Liver (tissue), 8 donors: ENCODE measurements at regions not wholly inside any gene's neighbourhood (a gene's known extent, or its start where the extent isn't known, plus 50 kb on each side); places are given as distances from the start of the nearest gene placed in this dataset.

Experiments
- DNase-seq: peaks from one replicate; pipeline ENCODE4 v3.0.0-alpha.2; 2017; ENCODE audit warnings: low spot score
- H3K27ac ChIP-seq, 2 donors: one replicate each; pipeline ENCODE4 v1.7.0; 2013; ENCODE audit warnings: inconsistent platforms in 2 of 2, low read length in 2 of 2, control low read depth in 1 of 2, low read depth in 1 of 2, mild to moderate bottlenecking in 1 of 2
- H3K27me3 ChIP-seq, 4 donors: one replicate each; pipeline versions ENCODE4 v1.6.1 to v1.7.0; 2013; ENCODE audit warnings: low read length in 3 of 4, inconsistent platforms in 1 of 4, mild to moderate bottlenecking in 1 of 4, moderate library complexity in 1 of 4; ENCODE audit not compliant: control insufficient read depth in 4 of 4, insufficient read depth in 4 of 4
- H3K36me3 ChIP-seq, 4 donors: one replicate each; pipeline versions ENCODE4 v1.6.1 to v1.7.0; 2013; ENCODE audit warnings: low read length in 3 of 4, mild to moderate bottlenecking in 3 of 4, low read depth in 1 of 4, moderate library complexity in 1 of 4; ENCODE audit not compliant: control insufficient read depth in 4 of 4, insufficient read depth in 3 of 4
- H3K4me1 ChIP-seq, 4 donors: one replicate each; pipeline versions ENCODE4 v1.6.1 to v1.7.0; 2013; ENCODE audit warnings: low read length in 3 of 4, mild to moderate bottlenecking in 3 of 4, moderate library complexity in 1 of 4; ENCODE audit not compliant: control insufficient read depth in 4 of 4, insufficient read depth in 4 of 4
- H3K4me3 ChIP-seq, 3 donors: one replicate each; pipeline versions ENCODE4 v1.6.1 to v1.7.0; 2013; ENCODE audit warnings: low read length in 3 of 3, control low read depth in 1 of 3, low read depth in 1 of 3, mild to moderate bottlenecking in 1 of 3
- H3K9ac ChIP-seq, 2 donors: one replicate each; pipeline ENCODE4 v1.7.0; 2013; ENCODE audit warnings: low read length in 2 of 2, mild to moderate bottlenecking in 2 of 2, moderate library complexity in 2 of 2, control low read depth in 1 of 2, low read depth in 1 of 2
- H3K9me3 ChIP-seq, 4 donors: one replicate each; pipeline versions ENCODE4 v1.6.1 to v1.7.0; 2013; ENCODE audit warnings: low read length in 3 of 4; ENCODE audit not compliant: control insufficient read depth in 4 of 4
- EGR1 ChIP-seq, 2 donors: IDR thresholded peaks; 2 replicates each; pipeline ENCODE4 v1.6.1; 2016 to 2018; ENCODE audit warnings: antibody characterized with exemption in 2 of 2, low read depth in 2 of 2
- FOXA2 ChIP-seq: IDR thresholded peaks from 2 replicates; pipeline ENCODE4 v1.6.1; 2016; ENCODE audit warnings: antibody characterized with exemption
- HNF4A ChIP-seq, 2 donors: conservative IDR thresholded peaks; 2 replicates each; pipeline ENCODE4 v1.6.1; 2016; ENCODE audit warnings: antibody characterized with exemption in 2 of 2, mild to moderate bottlenecking in 2 of 2
- HNF4G ChIP-seq: IDR thresholded peaks from 2 replicates; pipeline ENCODE4 v1.6.1; 2016; ENCODE audit warnings: antibody characterized with exemption
- JUND ChIP-seq, 2 donors: IDR thresholded peaks; 2 replicates each; pipeline ENCODE4 v1.6.1; 2016; ENCODE audit warnings: antibody characterized with exemption in 2 of 2
- NR2F2 ChIP-seq: IDR thresholded peaks from 2 replicates; pipeline ENCODE4 v1.6.1; 2016; ENCODE audit warnings: antibody characterized with exemption
- RAD21 ChIP-seq, 2 donors: IDR thresholded peaks; 2 replicates each; pipeline ENCODE4 v1.6.1; 2016; ENCODE audit warnings: antibody characterized with exemption in 2 of 2, mild to moderate bottlenecking in 2 of 2
- RXRA ChIP-seq, 2 donors: IDR thresholded peaks; 2 replicates each; pipeline ENCODE4 v1.6.1; 2017 to 2018; ENCODE audit warnings: antibody characterized with exemption in 2 of 2, mild to moderate bottlenecking in 1 of 2
- TAF1 ChIP-seq: conservative IDR thresholded peaks from 2 replicates; pipeline ENCODE4 v1.6.1; 2016; ENCODE audit warnings: antibody characterized with exemption, mild to moderate bottlenecking
- YY1 ChIP-seq: IDR thresholded peaks from 2 replicates; pipeline ENCODE4 v1.6.1; 2016; ENCODE audit warnings: antibody characterized with exemption, mild to moderate bottlenecking
- whole genome bisulfite sequencing: extraction: QIAGEN DNeasy Blood & Tissue Kit; methylation state at CpG from one replicate; pipeline ENCODE4 v1.1.7; 2013; 5-methylcytosine and 5-hydroxymethylcytosine counted together
- TF ChIP-seq, protein P1 (sequence below): fragments of 150-350 bp; IDR thresholded peaks from 2 replicates; pipeline ENCODE4 v1.5.1; 2017; ENCODE audit warnings: improper control_type of control experiment, low read depth, low read length; ENCODE audit not compliant: missing input control
- TF ChIP-seq, protein P2 (sequence below): IDR thresholded peaks from 2 replicates; pipeline ENCODE4 v1.6.1; 2016; ENCODE audit warnings: antibody characterized with exemption
- TF ChIP-seq, protein P3 (sequence below): IDR thresholded peaks from 2 replicates; pipeline ENCODE4 v1.6.1; 2016; ENCODE audit warnings: antibody characterized with exemption
- TF ChIP-seq, protein P4 (sequence below): IDR thresholded peaks from 2 replicates; pipeline ENCODE4 v1.6.1; 2016; ENCODE audit warnings: antibody characterized with exemption
- TF ChIP-seq, protein P5 (sequence below): IDR thresholded peaks from 2 replicates; pipeline ENCODE4 v1.6.1; 2016; ENCODE audit warnings: antibody characterized with exemption, mild to moderate bottlenecking
- donor health status: healthy.
- donor health status: healthy.
- donor health status: healthy.
- donor health status: healthy.
- donor health status: healthy.

DNA sequence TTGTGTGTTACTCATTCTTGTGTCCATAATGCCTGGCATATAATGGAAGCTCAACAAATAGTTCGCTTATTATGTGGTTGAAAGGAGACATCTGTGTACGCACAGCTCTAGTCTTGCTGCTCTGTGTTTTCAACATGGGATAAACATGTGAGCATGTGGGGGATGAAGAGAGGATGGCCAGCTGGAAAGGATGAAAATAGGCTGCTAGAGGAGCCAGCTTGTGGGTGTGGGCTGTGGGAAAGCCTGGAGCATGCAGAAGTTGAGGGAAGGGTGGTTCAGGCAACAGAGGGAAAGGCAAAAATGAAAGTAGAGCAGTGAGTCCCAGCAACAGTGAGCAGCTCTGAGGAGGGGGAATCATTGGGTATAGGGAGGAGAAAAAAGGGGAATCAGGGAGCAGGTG is 324.6 kb upstream of the CDH11 start:
- Histone ChIP-seq H3K27ac (no peak overlapping the region), H3K27me3 (peaks cover 0 to 3% (median 0%) of the 10 kb centered on the region in 4 donors), H3K9ac (no peak overlapping the region), H3K9me3 (peaks cover 0 to 8% (median 2%) of the 10 kb centered on the region in 4 donors), H3K36me3 (no peaks in the 10 kb centered on the region), H3K4me1 (no peaks in the 10 kb centered on the region), H3K4me3 (no peak overlapping the region)
- no peak for TF ChIP-seq HNF4A (conservative IDR thresholded peaks at IDR 0.05)
- TF ChIP-seq RAD21 (IDR thresholded peaks at IDR 0.05) = no peak
- TF ChIP-seq, protein P1, sequence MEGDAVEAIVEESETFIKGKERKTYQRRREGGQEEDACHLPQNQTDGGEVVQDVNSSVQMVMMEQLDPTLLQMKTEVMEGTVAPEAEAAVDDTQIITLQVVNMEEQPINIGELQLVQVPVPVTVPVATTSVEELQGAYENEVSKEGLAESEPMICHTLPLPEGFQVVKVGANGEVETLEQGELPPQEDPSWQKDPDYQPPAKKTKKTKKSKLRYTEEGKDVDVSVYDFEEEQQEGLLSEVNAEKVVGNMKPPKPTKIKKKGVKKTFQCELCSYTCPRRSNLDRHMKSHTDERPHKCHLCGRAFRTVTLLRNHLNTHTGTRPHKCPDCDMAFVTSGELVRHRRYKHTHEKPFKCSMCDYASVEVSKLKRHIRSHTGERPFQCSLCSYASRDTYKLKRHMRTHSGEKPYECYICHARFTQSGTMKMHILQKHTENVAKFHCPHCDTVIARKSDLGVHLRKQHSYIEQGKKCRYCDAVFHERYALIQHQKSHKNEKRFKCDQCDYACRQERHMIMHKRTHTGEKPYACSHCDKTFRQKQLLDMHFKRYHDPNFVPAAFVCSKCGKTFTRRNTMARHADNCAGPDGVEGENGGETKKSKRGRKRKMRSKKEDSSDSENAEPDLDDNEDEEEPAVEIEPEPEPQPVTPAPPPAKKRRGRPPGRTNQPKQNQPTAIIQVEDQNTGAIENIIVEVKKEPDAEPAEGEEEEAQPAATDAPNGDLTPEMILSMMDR = no peak
- TF ChIP-seq RXRA (IDR thresholded peaks at IDR 0.05) = no peak
- no peak for TF ChIP-seq YY1
- TF ChIP-seq, protein P2, sequence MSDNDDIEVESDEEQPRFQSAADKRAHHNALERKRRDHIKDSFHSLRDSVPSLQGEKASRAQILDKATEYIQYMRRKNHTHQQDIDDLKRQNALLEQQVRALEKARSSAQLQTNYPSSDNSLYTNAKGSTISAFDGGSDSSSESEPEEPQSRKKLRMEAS = no peak
- TF ChIP-seq HNF4G = no peak
- TF ChIP-seq FOXA2 = no peak
- TF ChIP-seq, protein P3, sequence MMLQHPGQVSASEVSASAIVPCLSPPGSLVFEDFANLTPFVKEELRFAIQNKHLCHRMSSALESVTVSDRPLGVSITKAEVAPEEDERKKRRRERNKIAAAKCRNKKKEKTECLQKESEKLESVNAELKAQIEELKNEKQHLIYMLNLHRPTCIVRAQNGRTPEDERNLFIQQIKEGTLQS = no peak
- TF ChIP-seq EGR1 (IDR thresholded peaks at IDR 0.05; ENCODE audit: low read depth in 2 of 2) = no peak
- TF ChIP-seq NR2F2 = no peak
- TF ChIP-seq, protein P4, sequence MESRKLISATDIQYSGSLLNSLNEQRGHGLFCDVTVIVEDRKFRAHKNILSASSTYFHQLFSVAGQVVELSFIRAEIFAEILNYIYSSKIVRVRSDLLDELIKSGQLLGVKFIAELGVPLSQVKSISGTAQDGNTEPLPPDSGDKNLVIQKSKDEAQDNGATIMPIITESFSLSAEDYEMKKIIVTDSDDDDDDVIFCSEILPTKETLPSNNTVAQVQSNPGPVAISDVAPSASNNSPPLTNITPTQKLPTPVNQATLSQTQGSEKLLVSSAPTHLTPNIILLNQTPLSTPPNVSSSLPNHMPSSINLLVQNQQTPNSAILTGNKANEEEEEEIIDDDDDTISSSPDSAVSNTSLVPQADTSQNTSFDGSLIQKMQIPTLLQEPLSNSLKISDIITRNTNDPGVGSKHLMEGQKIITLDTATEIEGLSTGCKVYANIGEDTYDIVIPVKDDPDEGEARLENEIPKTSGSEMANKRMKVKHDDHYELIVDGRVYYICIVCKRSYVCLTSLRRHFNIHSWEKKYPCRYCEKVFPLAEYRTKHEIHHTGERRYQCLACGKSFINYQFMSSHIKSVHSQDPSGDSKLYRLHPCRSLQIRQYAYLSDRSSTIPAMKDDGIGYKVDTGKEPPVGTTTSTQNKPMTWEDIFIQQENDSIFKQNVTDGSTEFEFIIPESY = no peak
- no peak for TF ChIP-seq JUND (IDR thresholded peaks at IDR 0.05)
- TF ChIP-seq, protein P5, sequence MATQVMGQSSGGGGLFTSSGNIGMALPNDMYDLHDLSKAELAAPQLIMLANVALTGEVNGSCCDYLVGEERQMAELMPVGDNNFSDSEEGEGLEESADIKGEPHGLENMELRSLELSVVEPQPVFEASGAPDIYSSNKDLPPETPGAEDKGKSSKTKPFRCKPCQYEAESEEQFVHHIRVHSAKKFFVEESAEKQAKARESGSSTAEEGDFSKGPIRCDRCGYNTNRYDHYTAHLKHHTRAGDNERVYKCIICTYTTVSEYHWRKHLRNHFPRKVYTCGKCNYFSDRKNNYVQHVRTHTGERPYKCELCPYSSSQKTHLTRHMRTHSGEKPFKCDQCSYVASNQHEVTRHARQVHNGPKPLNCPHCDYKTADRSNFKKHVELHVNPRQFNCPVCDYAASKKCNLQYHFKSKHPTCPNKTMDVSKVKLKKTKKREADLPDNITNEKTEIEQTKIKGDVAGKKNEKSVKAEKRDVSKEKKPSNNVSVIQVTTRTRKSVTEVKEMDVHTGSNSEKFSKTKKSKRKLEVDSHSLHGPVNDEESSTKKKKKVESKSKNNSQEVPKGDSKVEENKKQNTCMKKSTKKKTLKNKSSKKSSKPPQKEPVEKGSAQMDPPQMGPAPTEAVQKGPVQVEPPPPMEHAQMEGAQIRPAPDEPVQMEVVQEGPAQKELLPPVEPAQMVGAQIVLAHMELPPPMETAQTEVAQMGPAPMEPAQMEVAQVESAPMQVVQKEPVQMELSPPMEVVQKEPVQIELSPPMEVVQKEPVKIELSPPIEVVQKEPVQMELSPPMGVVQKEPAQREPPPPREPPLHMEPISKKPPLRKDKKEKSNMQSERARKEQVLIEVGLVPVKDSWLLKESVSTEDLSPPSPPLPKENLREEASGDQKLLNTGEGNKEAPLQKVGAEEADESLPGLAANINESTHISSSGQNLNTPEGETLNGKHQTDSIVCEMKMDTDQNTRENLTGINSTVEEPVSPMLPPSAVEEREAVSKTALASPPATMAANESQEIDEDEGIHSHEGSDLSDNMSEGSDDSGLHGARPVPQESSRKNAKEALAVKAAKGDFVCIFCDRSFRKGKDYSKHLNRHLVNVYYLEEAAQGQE = no peak
- no peak for TF ChIP-seq TAF1
- WGBS = 68% methylated on average over 2 of the region's 2 CpGs
- DNase-seq = no peak
